Adrenal gland (tissue), 5 donors: ENCODE measurements at regions not wholly inside any gene's neighbourhood (a gene's known extent, or its start where the extent isn't known, plus 50 kb on each side); places are given as distances from the start of the nearest gene placed in this dataset.

Source experiments
- POLR2A ChIP-seq, 2 donors: fragments of 450-650 bp; IDR thresholded peaks; one replicate each; pipeline ENCODE4 v1.6.1; 2017; ENCODE audit warnings: antibody characterized with exemption in 2 of 2, mild to moderate bottlenecking in 2 of 2, moderate library complexity in 1 of 2
- TF ChIP-seq, protein P1 (sequence below), 6 experiments: fragments of 450-650 bp in 4 of 6; fragments of 200-600 bp in 2 of 6; sonication (generic) in 1 of 6; IDR thresholded peaks; 1 replicate in 5 of 6; 2 replicates in 1 of 6; pipeline versions ENCODE4 v1.5.1 to v1.8.0; 2016 to 2021; ENCODE audit warnings: antibody characterized with exemption in 6 of 6, mild to moderate bottlenecking in 2 of 6, moderate library complexity in 1 of 6
- donor health status: DM: no; HTN: no; CAD: no.

DNA sequence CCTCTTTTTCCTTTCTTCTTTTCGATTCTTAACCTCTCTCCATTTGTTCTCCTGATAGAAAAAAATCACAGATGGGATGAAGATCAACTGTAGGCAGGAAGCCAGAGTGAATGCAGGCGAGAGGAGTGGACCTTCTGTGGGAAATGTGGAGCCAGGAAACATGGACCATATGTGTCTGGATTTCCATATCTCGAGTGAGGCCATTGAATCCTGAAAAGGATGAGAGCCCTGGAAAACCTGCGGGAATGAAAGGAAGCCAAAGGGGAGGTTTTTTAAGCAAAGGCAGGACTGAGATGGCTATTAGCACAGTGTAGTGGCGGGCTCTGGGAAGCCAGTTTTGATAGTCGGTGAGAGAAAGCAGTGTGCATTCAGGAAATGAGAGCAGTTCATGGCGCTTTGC is 139.5 kb upstream of the C9orf72 start:
- TF ChIP-seq, protein P1, sequence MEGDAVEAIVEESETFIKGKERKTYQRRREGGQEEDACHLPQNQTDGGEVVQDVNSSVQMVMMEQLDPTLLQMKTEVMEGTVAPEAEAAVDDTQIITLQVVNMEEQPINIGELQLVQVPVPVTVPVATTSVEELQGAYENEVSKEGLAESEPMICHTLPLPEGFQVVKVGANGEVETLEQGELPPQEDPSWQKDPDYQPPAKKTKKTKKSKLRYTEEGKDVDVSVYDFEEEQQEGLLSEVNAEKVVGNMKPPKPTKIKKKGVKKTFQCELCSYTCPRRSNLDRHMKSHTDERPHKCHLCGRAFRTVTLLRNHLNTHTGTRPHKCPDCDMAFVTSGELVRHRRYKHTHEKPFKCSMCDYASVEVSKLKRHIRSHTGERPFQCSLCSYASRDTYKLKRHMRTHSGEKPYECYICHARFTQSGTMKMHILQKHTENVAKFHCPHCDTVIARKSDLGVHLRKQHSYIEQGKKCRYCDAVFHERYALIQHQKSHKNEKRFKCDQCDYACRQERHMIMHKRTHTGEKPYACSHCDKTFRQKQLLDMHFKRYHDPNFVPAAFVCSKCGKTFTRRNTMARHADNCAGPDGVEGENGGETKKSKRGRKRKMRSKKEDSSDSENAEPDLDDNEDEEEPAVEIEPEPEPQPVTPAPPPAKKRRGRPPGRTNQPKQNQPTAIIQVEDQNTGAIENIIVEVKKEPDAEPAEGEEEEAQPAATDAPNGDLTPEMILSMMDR (IDR thresholded peaks at IDR 0.05): no peak
- TF ChIP-seq POLR2A (IDR thresholded peaks at IDR 0.05): no peak
